COLO829 (cell line): ENCODE measurements at regions not wholly inside any gene's neighbourhood (a gene's known extent, or its start where the extent isn't known, plus 50 kb on each side); places are given as distances from the start of the nearest gene placed in this dataset.
"Not testable (repeated sequence)": the region's sequence is repeated elsewhere in the genome, so short reads cannot be mapped to it uniquely, and the experiment has no call there.

Experiments used
- DNase-seq: peaks from one replicate; pipeline ENCODE4 v3.0.0; 2012; ENCODE audit warnings: low spot score

- no peak for DNase-seq
Measured at GRCh38 chr5:83889971-83890745, 169.5 kb upstream of the HAPLN1 start.

- DNase-seq: no peak
Measured at GRCh38 chr5:83877911-83878706, 157.5 kb upstream of the HAPLN1 start.

GRCh38 chr5:83871533-83872395, 151.1 kb upstream of the HAPLN1 start:
- DNase-seq: no peak

GRCh38 chr5:83866181-83866580, 145.5 kb upstream of the HAPLN1 start:
- no peak for DNase-seq

GRCh38 chr5:83865579-83865978, 144.9 kb upstream of the HAPLN1 start:
- no peak for DNase-seq

GRCh38 chr5:83864652-83865051, 144.0 kb upstream of the HAPLN1 start:
- no peak for DNase-seq

- DNase-seq: no peak
Measured at GRCh38 chr5:83857341-83857740, 136.7 kb upstream of the HAPLN1 start.

GRCh38 chr5:83856881-83857280, 136.2 kb upstream of the HAPLN1 start:
- DNase-seq: no peak

- not testable (repeated sequence) for DNase-seq
Measured at GRCh38 chr5:83850412-83850811, 129.8 kb upstream of the HAPLN1 start.

- DNase-seq: no peak
Measured at GRCh38 chr5:83848941-83849340, 128.3 kb upstream of the HAPLN1 start.

GRCh38 chr5:83846624-83847350, 126.1 kb upstream of the HAPLN1 start:
- no peak for DNase-seq

GRCh38 chr5:83844449-83845068, 123.9 kb upstream of the HAPLN1 start:
- DNase-seq: peak; percentile 13

- DNase-seq: no peak
Measured at GRCh38 chr5:83839788-83840187, 119.1 kb upstream of the HAPLN1 start.

GRCh38 chr5:83839256-83839655, 118.6 kb upstream of the HAPLN1 start:
- DNase-seq: no peak

GRCh38 chr5:83837265-83837907, 116.7 kb upstream of the HAPLN1 start:
- no peak for DNase-seq

GRCh38 chr5:83834306-83834705, 113.7 kb upstream of the HAPLN1 start:
- no peak for DNase-seq

GRCh38 chr5:83831834-83832233, 111.2 kb upstream of the HAPLN1 start:
- no peak for DNase-seq

GRCh38 chr5:83827111-83827557, 106.5 kb upstream of the HAPLN1 start:
- no peak for DNase-seq

- DNase-seq: peak; percentile 56
Measured at GRCh38 chr5:83817591-83817990, 96.9 kb upstream of the HAPLN1 start.

- DNase-seq: peak; percentile 65
Measured at GRCh38 chr5:83815661-83816060, 95.0 kb upstream of the HAPLN1 start.

- DNase-seq: no peak
Measured at GRCh38 chr5:83810511-83810910, 89.9 kb upstream of the HAPLN1 start.
